ENCODE measurements at regions not wholly inside any gene's neighbourhood (a gene's known extent, or its start where the extent isn't known, plus 50 kb on each side); places are given as distances from the start of the nearest gene placed in this dataset.
"Not testable (repeated sequence)": the region's sequence is repeated elsewhere in the genome, so short reads cannot be mapped to it uniquely, and the experiment has no call there.

DNA sequence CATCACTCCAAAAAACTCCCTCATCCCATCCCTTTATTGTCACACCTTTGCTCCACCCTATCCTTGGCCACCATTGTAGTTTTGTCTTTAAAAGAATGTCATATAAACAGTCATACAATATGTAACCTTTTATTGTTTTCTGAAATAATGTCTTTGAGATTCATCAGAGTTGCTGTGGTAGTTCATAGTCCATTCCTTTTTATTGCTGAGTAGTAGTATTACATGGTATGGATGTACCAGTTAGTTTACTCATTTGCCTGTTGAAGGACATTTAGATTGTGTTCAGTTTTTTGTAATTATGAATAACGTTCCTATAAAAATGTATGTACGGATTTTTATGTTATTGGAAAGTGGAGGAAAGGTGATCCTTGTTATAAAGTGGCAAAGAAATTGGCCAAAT lies 171.8 kb upstream of the GCFC2 start:
- intact Hi-C loops (cut with micrococcal nuclease; ENCODE audit: unreplicated experiment), result no loop called here

DNA sequence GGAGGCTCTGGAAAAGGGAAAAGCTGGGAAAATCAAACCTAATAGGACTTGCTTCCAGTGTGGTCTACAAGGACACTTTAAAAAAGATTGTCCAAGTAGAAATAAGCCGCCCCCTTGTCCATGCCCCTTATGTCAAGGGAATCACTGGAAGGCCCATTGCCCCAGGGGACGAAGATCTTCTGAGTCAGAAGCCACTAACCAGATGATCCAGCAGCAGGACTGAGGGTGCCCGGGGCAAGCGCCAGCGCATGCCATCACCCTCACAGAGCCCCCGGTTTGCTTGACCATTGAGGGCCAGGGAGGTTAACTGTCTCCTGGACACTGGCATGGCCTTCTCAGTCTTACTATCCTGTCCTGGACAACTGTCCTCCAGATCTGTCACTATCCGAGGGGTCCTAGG lies 164.9 kb upstream of the GCFC2 start:
- H3K4me3 ChIP-seq (ENCODE audit: low read depth in 2 of 2, low read length in 2 of 2); DNase-seq (ENCODE audit: low read depth, low spot score); H3K4me1 ChIP-seq (ENCODE audit: control insufficient read depth, insufficient read depth, low read length); POLR2A ChIA-PET; intact Hi-C loops (cut with micrococcal nuclease; ENCODE audit: unreplicated experiment); in situ Hi-C loops (cut with HindIII; ENCODE audit: low pct_unique_long_range_greater_than_20kb, low sequenced_read_pairs); H3K9me3 ChIP-seq (ENCODE audit: control insufficient read depth, insufficient read depth, low read depth, low read length); H3K27me3 ChIP-seq (ENCODE audit: control insufficient read depth, insufficient read depth, low read length); CTCF ChIA-PET; H3K36me3 ChIP-seq (ENCODE audit: control insufficient read depth, insufficient read depth, low read length); ATAC-seq; H3K27ac ChIP-seq (ENCODE audit: low read length); BruUV-seq (replicated peaks): not testable (repeated sequence)

More for the DNA sequence above, 171.8 kb upstream of the GCFC2 start:
- DNase-seq (ENCODE audit: low read depth, low spot score) (no peak), ATAC-seq (no peak)
- ChIA-PET CTCF (no interaction called here), POLR2A (no interaction called here)
- Histone ChIP-seq H3K4me3 (ENCODE audit: low read depth in 2 of 2, low read length in 2 of 2) (no peak overlapping the region), H3K27ac (ENCODE audit: low read length) (no peak overlapping the region), H3K4me1 (ENCODE audit: control insufficient read depth, insufficient read depth, low read length) (no peaks in the 10 kb centered on the region), H3K9me3 (ENCODE audit: control insufficient read depth, insufficient read depth, low read depth, low read length) (no peaks in the 10 kb centered on the region), H3K27me3 (ENCODE audit: control insufficient read depth, insufficient read depth, low read length) (no peaks in the 10 kb centered on the region), H3K36me3 (ENCODE audit: control insufficient read depth, insufficient read depth, low read length) (no peaks in the 10 kb centered on the region)
- no TSS peak for BruUV-seq (replicated peaks)
- in situ Hi-C loops (cut with HindIII; ENCODE audit: low pct_unique_long_range_greater_than_20kb, low sequenced_read_pairs), result no loop called here
- no peak for TF ChIP-seq SIN3A (IDR thresholded peaks at IDR 0.05; ENCODE audit: borderline replicate concordance, insufficient read depth, low read depth, low read length)
- no peak for TF ChIP-seq TCF7L2 (IDR thresholded peaks at IDR 0.05; ENCODE audit: low read depth, low read length)
- TF ChIP-seq POLR2AphosphoS5 (IDR thresholded peaks at IDR 0.05; ENCODE audit: low read depth, low read length), result no peak
- TF ChIP-seq, protein P1, sequence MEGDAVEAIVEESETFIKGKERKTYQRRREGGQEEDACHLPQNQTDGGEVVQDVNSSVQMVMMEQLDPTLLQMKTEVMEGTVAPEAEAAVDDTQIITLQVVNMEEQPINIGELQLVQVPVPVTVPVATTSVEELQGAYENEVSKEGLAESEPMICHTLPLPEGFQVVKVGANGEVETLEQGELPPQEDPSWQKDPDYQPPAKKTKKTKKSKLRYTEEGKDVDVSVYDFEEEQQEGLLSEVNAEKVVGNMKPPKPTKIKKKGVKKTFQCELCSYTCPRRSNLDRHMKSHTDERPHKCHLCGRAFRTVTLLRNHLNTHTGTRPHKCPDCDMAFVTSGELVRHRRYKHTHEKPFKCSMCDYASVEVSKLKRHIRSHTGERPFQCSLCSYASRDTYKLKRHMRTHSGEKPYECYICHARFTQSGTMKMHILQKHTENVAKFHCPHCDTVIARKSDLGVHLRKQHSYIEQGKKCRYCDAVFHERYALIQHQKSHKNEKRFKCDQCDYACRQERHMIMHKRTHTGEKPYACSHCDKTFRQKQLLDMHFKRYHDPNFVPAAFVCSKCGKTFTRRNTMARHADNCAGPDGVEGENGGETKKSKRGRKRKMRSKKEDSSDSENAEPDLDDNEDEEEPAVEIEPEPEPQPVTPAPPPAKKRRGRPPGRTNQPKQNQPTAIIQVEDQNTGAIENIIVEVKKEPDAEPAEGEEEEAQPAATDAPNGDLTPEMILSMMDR (IDR thresholded peaks at IDR 0.05), result no peak
- TF ChIP-seq, protein P2, sequence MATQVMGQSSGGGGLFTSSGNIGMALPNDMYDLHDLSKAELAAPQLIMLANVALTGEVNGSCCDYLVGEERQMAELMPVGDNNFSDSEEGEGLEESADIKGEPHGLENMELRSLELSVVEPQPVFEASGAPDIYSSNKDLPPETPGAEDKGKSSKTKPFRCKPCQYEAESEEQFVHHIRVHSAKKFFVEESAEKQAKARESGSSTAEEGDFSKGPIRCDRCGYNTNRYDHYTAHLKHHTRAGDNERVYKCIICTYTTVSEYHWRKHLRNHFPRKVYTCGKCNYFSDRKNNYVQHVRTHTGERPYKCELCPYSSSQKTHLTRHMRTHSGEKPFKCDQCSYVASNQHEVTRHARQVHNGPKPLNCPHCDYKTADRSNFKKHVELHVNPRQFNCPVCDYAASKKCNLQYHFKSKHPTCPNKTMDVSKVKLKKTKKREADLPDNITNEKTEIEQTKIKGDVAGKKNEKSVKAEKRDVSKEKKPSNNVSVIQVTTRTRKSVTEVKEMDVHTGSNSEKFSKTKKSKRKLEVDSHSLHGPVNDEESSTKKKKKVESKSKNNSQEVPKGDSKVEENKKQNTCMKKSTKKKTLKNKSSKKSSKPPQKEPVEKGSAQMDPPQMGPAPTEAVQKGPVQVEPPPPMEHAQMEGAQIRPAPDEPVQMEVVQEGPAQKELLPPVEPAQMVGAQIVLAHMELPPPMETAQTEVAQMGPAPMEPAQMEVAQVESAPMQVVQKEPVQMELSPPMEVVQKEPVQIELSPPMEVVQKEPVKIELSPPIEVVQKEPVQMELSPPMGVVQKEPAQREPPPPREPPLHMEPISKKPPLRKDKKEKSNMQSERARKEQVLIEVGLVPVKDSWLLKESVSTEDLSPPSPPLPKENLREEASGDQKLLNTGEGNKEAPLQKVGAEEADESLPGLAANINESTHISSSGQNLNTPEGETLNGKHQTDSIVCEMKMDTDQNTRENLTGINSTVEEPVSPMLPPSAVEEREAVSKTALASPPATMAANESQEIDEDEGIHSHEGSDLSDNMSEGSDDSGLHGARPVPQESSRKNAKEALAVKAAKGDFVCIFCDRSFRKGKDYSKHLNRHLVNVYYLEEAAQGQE (IDR thresholded peaks at IDR 0.05; ENCODE audit: insufficient read depth in 1 of 2, low read depth in 2 of 2, low read length in 1 of 2), result no peak

DNA sequence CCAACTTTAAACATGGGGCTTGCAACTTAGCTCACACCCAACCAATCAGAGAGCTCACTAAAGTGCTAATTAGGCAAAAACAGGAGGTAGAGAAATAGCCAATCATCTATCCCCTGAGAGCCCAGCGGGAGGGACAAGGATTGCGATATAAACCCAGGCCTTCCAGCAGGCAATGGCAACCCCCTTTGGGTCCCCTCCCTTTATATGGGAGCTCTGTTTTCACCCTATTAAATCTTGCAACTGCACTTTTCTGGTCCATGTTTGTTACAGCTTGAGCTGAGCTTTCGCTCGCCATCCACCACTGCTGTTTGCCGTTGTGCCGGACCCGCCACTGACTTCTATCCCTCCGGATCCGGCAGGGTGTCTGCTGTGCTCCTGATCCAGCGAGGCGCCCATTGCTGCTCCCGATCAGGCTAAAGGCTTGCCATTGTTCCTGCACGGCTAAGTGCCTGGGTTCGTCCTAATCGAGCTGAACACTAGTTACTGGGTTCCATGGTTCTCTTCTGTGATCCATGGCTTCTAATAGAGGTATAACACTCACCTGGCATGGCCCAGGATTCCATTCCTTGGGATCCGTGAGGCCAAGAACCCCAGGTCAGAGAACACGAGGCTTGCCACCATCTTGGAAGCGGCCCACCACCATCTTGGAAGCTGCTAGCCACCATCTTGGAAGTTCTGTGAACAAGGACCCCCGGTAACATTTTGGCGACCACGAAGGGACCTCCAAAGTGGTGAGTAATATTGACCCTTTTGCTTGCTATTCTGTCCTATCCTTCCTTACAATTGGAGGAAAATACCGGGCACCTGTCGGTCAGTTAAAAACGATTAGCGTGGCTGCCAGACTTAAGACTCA lies 161.3 kb upstream of the GCFC2 start:
- intact Hi-C loops (cut with micrococcal nuclease; ENCODE audit: unreplicated experiment); H3K9me3 ChIP-seq (ENCODE audit: control insufficient read depth, insufficient read depth, low read depth, low read length); in situ Hi-C loops (cut with HindIII; ENCODE audit: low pct_unique_long_range_greater_than_20kb, low sequenced_read_pairs); BruUV-seq (replicated peaks); CTCF ChIA-PET; ATAC-seq; H3K36me3 ChIP-seq (ENCODE audit: control insufficient read depth, insufficient read depth, low read length); DNase-seq (ENCODE audit: low read depth, low spot score); H3K27me3 ChIP-seq (ENCODE audit: control insufficient read depth, insufficient read depth, low read length); H3K27ac ChIP-seq (ENCODE audit: low read length); POLR2A ChIA-PET; H3K4me1 ChIP-seq (ENCODE audit: control insufficient read depth, insufficient read depth, low read length); H3K4me3 ChIP-seq (ENCODE audit: low read depth in 2 of 2, low read length in 2 of 2): not testable (repeated sequence)

Measured in Panc1 (cell line).